Activated naive CD4-positive, alpha-beta T cell treated with anti-CD3 and anti-CD28 coated beads for 36 hours (primary cell): ENCODE measurements at regions not wholly inside any gene's neighbourhood (a gene's known extent, or its start where the extent isn't known, plus 50 kb on each side); places are given as distances from the start of the nearest gene placed in this dataset.
A peak's percentile ranks its signal among the peaks of the same experiment; 100 is the strongest.
"Not testable (repeated sequence)": the region's sequence is repeated elsewhere in the genome, so short reads cannot be mapped to it uniquely, and the experiment has no call there.

Experiments used
- CTCF ChIA-PET: fragments of 350-600 bp; sonication (Branson Sonifier 250); formaldehyde crosslinking; loops from one replicate; lab custom pipeline; 2021; ENCODE audit warnings: antibody characterized with exemption; lab: Charles Lee
- DNase-seq: peaks from one replicate; pipeline ENCODE4 v3.0.0-alpha.2; 2020
- H3K27ac Mint-ChIP-seq: one replicate; pipeline ENCODE4 v1.8.0; 2021; ENCODE audit warnings: mild to moderate bottlenecking, mixed read lengths
- H3K27me3 Mint-ChIP-seq: one replicate; pipeline ENCODE4 v1.8.0; 2021; ENCODE audit warnings: low read depth, mixed read lengths
- H3K36me3 Mint-ChIP-seq: one replicate; pipeline ENCODE4 v1.8.0; 2021; ENCODE audit warnings: low read depth, mixed read lengths
- H3K4me1 Mint-ChIP-seq: one replicate; pipeline ENCODE4 v1.8.0; 2021; ENCODE audit warnings: low read depth, mixed read lengths
- H3K4me3 Mint-ChIP-seq: one replicate; pipeline ENCODE4 v1.8.0; 2021; ENCODE audit warnings: mild to moderate bottlenecking, moderate library complexity, mixed read lengths
- H3K9me3 Mint-ChIP-seq: one replicate; pipeline ENCODE4 v1.8.0; 2021; ENCODE audit warnings: mixed read lengths
- intact Hi-C: fragments of 100-400 bp; cut with micrococcal nuclease; formaldehyde crosslinking; loops from one replicate; pipeline ENCODE4 v1.15.1; 2023

- no peaks in the 10 kb centered on the region for H3K27me3 Mint-ChIP-seq
- peaks cover 19% of the 10 kb centered on the region for H3K4me1 Mint-ChIP-seq
- H3K27ac Mint-ChIP-seq = no peak overlapping the region
- intact Hi-C loops = loop anchor here (1.0 to 2.0 kb wide), 5 partner anchors 15 to 192 kb away; partner anchors contain the start of gene TGFBR2
- no peak for DNase-seq
- no peaks in the 10 kb centered on the region for H3K9me3 Mint-ChIP-seq
- no peak overlapping the region for H3K4me3 Mint-ChIP-seq
- CTCF ChIA-PET = interaction anchor here (1.2 kb wide), 1 partner anchor 84 kb away, joined by 3 read pairs; no protein-coding TSS in a partner anchor
- H3K36me3 Mint-ChIP-seq = no peaks in the 10 kb centered on the region
Measured at GRCh38 chr3:30539206-30539605, 67.2 kb upstream of the TGFBR2 start.

DNA sequence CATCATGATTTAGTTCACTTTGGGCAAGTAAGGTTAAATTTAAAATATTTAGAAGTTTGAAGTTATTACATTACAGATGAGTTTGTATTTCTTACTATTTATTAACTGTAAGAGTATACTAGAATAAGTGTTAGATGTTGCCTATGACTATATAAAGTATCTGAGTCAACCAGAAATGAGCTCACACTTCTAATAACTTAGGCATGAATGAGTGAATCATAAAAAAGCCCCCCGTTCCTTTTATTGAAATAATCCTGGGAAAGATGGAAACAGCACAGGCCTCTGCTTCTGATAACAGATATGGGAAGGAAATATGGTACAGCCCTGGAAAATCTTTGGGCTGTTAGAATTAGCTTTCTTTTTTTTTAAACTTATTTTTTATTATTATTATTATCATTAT lies 66.6 kb upstream of the TGFBR2 start:
- CTCF ChIA-PET = interaction anchor here (1.2 kb wide), 1 partner anchor 83 kb away, joined by 3 read pairs; no protein-coding TSS in a partner anchor
- no peak overlapping the region for H3K4me3 Mint-ChIP-seq
- peaks cover 21% of the 10 kb centered on the region for H3K4me1 Mint-ChIP-seq
- H3K9me3 Mint-ChIP-seq = no peaks in the 10 kb centered on the region
- H3K27me3 Mint-ChIP-seq = no peaks in the 10 kb centered on the region
- intact Hi-C loops = loop anchor here (1.0 to 2.0 kb wide), 5 partner anchors 15 to 193 kb away; partner anchors contain the start of gene TGFBR2
- no peak for DNase-seq
- no peaks in the 10 kb centered on the region for H3K36me3 Mint-ChIP-seq
- no peak overlapping the region for H3K27ac Mint-ChIP-seq

- H3K4me1 Mint-ChIP-seq = peaks cover 30% of the 10 kb centered on the region
- H3K9me3 Mint-ChIP-seq, H3K36me3 Mint-ChIP-seq, CTCF ChIA-PET, H3K4me3 Mint-ChIP-seq, intact Hi-C loops, H3K27ac Mint-ChIP-seq, H3K27me3 Mint-ChIP-seq, DNase-seq: not testable (repeated sequence)
Measured at GRCh38 chr3:30541156-30541555, 65.2 kb upstream of the TGFBR2 start.

- no peak overlapping the region for H3K4me3 Mint-ChIP-seq
- H3K9me3 Mint-ChIP-seq = no peaks in the 10 kb centered on the region
- no peaks in the 10 kb centered on the region for H3K27me3 Mint-ChIP-seq
- peaks cover 30% of the 10 kb centered on the region for H3K4me1 Mint-ChIP-seq
- H3K36me3 Mint-ChIP-seq = no peaks in the 10 kb centered on the region
- intact Hi-C loops = no loop called here
- CTCF ChIA-PET = interaction anchor here (1.1 to 1.2 kb wide), 2 partner anchors 9 to 344 kb away, joined by 3 to 4 read pairs; no protein-coding TSS in a partner anchor
- no peak overlapping the region for H3K27ac Mint-ChIP-seq
- no peak for DNase-seq
Measured at GRCh38 chr3:30542897-30543296, 63.5 kb upstream of the TGFBR2 start.

DNA sequence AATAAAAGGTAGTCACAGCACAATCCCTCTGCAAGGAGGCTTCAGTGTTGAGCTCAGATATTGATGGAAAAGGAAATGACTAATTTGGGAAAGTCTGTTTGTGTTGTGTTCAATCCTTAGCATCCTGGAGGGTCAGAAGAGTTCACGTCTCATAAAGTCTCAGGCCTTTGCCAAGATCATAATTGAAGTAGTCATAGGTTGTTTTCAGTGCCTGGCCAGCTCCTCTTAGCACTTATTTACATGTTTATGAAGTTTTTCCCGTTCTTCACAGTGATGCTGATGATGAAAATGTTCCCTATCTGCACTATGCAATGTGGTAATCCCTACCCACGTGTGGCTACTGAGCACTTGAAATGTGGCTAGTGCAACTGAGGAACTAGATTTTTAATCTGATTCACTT lies 61.6 kb upstream of the TGFBR2 start:
- no peaks in the 10 kb centered on the region for H3K9me3 Mint-ChIP-seq
- intact Hi-C loops = no loop called here
- H3K4me3 Mint-ChIP-seq = no peak overlapping the region
- CTCF ChIA-PET = no interaction called here
- no peak overlapping the region for H3K27ac Mint-ChIP-seq
- no peak for DNase-seq
- H3K27me3 Mint-ChIP-seq = no peaks in the 10 kb centered on the region
- H3K36me3 Mint-ChIP-seq = no peaks in the 10 kb centered on the region
- H3K4me1 Mint-ChIP-seq = peaks cover 15% of the 10 kb centered on the region

GRCh38 chr3:30546934-30547333 lies 59.5 kb upstream of the TGFBR2 start:
- CTCF ChIA-PET = no interaction called here
- Mint-ChIP-seq H3K27ac (no peak overlapping the region), H3K4me3 (no peak overlapping the region), H3K27me3 (no peaks in the 10 kb centered on the region), H3K36me3 (no peaks in the 10 kb centered on the region), H3K9me3 (no peaks in the 10 kb centered on the region), H3K4me1 (peaks cover 27% of the 10 kb centered on the region)
- intact Hi-C loops = no loop called here
- DNase-seq = no peak

DNA sequence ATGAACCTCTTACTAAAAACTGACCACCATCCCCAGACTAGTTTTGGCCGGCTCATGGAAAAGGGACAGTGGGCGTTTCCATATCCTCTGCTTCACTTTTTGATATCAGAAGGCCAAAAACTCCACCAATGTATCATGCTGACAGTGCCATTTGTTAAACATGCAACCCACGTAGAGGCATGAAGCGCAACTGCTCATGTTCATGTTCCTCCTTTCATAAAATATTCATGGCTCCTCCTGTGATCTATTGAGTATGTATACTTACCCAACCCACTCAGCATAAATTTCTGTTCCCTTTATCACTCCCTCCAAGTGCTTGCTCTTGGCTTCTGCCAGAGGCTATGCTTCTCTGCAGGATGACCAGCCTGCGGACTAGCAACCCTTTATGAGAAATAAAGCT lies 58.7 kb upstream of the TGFBR2 start:
- CTCF ChIA-PET = no interaction called here
- H3K9me3 Mint-ChIP-seq = no peaks in the 10 kb centered on the region
- no peaks in the 10 kb centered on the region for H3K36me3 Mint-ChIP-seq
- peaks cover 35% of the 10 kb centered on the region for H3K4me1 Mint-ChIP-seq
- intact Hi-C loops = no loop called here
- H3K27ac Mint-ChIP-seq = no peak overlapping the region
- H3K4me3 Mint-ChIP-seq = no peak overlapping the region
- no peaks in the 10 kb centered on the region for H3K27me3 Mint-ChIP-seq
- DNase-seq = no peak

GRCh38 chr3:30548600-30548999 lies 57.8 kb upstream of the TGFBR2 start:
- intact Hi-C loops = no loop called here
- H3K27ac Mint-ChIP-seq = no peak overlapping the region
- no peaks in the 10 kb centered on the region for H3K36me3 Mint-ChIP-seq
- peaks cover 39% of the 10 kb centered on the region for H3K4me1 Mint-ChIP-seq
- DNase-seq = peak; percentile 44
- no peak overlapping the region for H3K4me3 Mint-ChIP-seq
- H3K27me3 Mint-ChIP-seq = no peaks in the 10 kb centered on the region
- no peaks in the 10 kb centered on the region for H3K9me3 Mint-ChIP-seq
- CTCF ChIA-PET = interaction anchor here (0.7 kb wide), 1 partner anchor 436 kb away, joined by 3 read pairs; no protein-coding TSS in a partner anchor

GRCh38 chr3:30549600-30549999 lies 56.8 kb upstream of the TGFBR2 start:
- Mint-ChIP-seq H3K27ac (no peak overlapping the region), H3K4me1 (peaks cover 45% of the 10 kb centered on the region), H3K9me3 (no peaks in the 10 kb centered on the region), H3K4me3 (no peak overlapping the region), H3K36me3 (no peaks in the 10 kb centered on the region), H3K27me3 (no peaks in the 10 kb centered on the region)
- CTCF ChIA-PET = no interaction called here
- DNase-seq = no peak
- intact Hi-C loops = no loop called here

DNA sequence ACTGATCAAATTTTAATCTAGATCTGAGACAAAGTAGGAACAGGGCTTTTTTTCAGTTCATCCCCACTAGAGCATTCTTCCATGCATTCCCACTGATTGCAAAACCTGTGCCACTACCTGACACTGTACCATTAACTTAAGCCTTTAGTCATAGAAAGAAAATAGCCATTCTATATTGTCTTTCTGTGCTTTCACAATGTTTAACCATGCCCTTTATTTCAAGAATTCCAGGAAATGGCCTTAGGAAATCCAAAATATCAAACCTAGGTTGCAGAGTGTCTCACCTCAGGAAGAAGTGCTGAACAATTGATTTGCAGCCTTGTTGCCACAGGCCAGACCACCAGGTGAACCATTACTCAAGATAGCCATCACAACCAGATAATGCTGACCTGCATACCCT lies 56.2 kb upstream of the TGFBR2 start:
- peaks cover 40% of the 10 kb centered on the region for H3K4me1 Mint-ChIP-seq
- no peak for DNase-seq
- intact Hi-C loops = loop anchor here (2.0 kb wide), 1 partner anchor 49 kb away; no protein-coding TSS in a partner anchor
- H3K36me3 Mint-ChIP-seq = no peaks in the 10 kb centered on the region
- no peaks in the 10 kb centered on the region for H3K27me3 Mint-ChIP-seq
- CTCF ChIA-PET = no interaction called here
- no peak overlapping the region for H3K4me3 Mint-ChIP-seq
- H3K27ac Mint-ChIP-seq = no peak overlapping the region
- no peaks in the 10 kb centered on the region for H3K9me3 Mint-ChIP-seq

- no peak for DNase-seq
- no peaks in the 10 kb centered on the region for H3K9me3 Mint-ChIP-seq
- peaks cover 33% of the 10 kb centered on the region for H3K4me1 Mint-ChIP-seq
- intact Hi-C loops = loop anchor here (2.0 kb wide), 1 partner anchor 48 kb away; no protein-coding TSS in a partner anchor
- CTCF ChIA-PET = interaction anchor here (0.9 kb wide), 1 partner anchor 10 kb away, joined by 4 read pairs; no protein-coding TSS in a partner anchor
- no peak overlapping the region for H3K4me3 Mint-ChIP-seq
- H3K27me3 Mint-ChIP-seq = no peaks in the 10 kb centered on the region
- no peaks in the 10 kb centered on the region for H3K36me3 Mint-ChIP-seq
- H3K27ac Mint-ChIP-seq = no peak overlapping the region
Measured at GRCh38 chr3:30551266-30551665, 55.1 kb upstream of the TGFBR2 start.

DNA sequence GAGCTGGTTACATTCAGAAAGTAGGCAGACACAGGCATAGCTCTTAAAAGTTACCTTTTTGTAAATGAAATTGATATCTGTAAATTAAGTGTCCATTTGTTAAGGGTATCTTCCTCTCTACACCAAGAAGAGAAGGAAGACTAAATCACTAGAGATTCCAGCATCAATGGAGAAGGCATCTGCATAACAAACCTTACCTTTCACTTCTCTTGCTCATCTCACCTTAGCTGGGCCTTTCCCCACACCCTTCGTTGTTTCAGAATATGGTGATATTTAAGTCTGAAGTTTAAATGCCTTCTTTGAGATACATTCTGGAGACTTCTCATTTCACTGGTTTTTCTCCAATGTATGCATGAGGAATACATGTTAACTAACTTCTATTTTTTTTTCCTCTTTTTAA lies 54.5 kb upstream of the TGFBR2 start:
- CTCF ChIA-PET = interaction anchor here (0.9 kb wide), 2 partner anchors 9 kb away, joined by 4 read pairs; no protein-coding TSS in a partner anchor
- no peaks in the 10 kb centered on the region for H3K27me3 Mint-ChIP-seq
- H3K4me1 Mint-ChIP-seq = peaks cover 32% of the 10 kb centered on the region
- H3K4me3 Mint-ChIP-seq = no peak overlapping the region
- peak; percentile 19 for DNase-seq
- H3K27ac Mint-ChIP-seq = no peak overlapping the region
- H3K36me3 Mint-ChIP-seq = no peaks in the 10 kb centered on the region
- H3K9me3 Mint-ChIP-seq = no peaks in the 10 kb centered on the region
- intact Hi-C loops = loop anchor here (2.0 kb wide), 1 partner anchor 47 kb away; no protein-coding TSS in a partner anchor

- Mint-ChIP-seq H3K27ac (no peak overlapping the region), H3K36me3 (no peaks in the 10 kb centered on the region), H3K4me1 (peaks cover 30% of the 10 kb centered on the region), H3K27me3 (no peaks in the 10 kb centered on the region), H3K4me3 (no peak overlapping the region), H3K9me3 (no peaks in the 10 kb centered on the region)
- CTCF ChIA-PET = interaction anchor here (0.7 kb wide), 2 partner anchors 211 to 594 kb away, joined by 4 read pairs; no protein-coding TSS in a partner anchor
- intact Hi-C loops = no loop called here
- peak; percentile 32 for DNase-seq
Measured at GRCh38 chr3:30553641-30554316, 52.6 kb upstream of the TGFBR2 start.
